D721Med (cell line): ENCODE measurements at regions not wholly inside any gene's neighbourhood (a gene's known extent, or its start where the extent isn't known, plus 50 kb on each side); places are given as distances from the start of the nearest gene placed in this dataset.
"Not testable (repeated sequence)": the region's sequence is repeated elsewhere in the genome, so short reads cannot be mapped to it uniquely, and the experiment has no call there.

ENCODE experiments used
- DNase-seq: peaks from one replicate; pipeline ENCODE4 v3.0.0; 2011; ENCODE audit warnings: low spot score; ENCODE audit not compliant: insufficient read length
- FAIRE-seq: peaks from 2 replicates; lab custom pipeline; 2011; peaks lifted over from hg19 to GRCh38; lab: Jason Lieb, UNC
- CTCF ChIP-seq: IDR thresholded peaks from 2 replicates; pipeline ENCODE4 v1.5.1; 2012; ENCODE audit warnings: mild to moderate bottlenecking, control low read depth; ENCODE audit not compliant: insufficient read depth; ENCODE audit errors: missing control alignments

GRCh38 chr10:131821378-131822012 lies 79.3 kb upstream of the PPP2R2D start:
- FAIRE-seq (no peak), DNase-seq (no peak)
- no peak for TF ChIP-seq CTCF

GRCh38 chr10:131822013-131822691 lies 78.7 kb upstream of the PPP2R2D start:
- FAIRE-seq (no peak), DNase-seq (no peak)
- TF ChIP-seq CTCF, result no peak

- no peak for TF ChIP-seq CTCF
- DNase-seq (no peak), FAIRE-seq (no peak)
Measured at GRCh38 chr10:131822692-131823245, 78.0 kb upstream of the PPP2R2D start.

GRCh38 chr10:131823601-131824099 lies 77.2 kb upstream of the PPP2R2D start:
- FAIRE-seq, DNase-seq: not testable (repeated sequence)

GRCh38 chr10:131824371-131825149 lies 76.2 kb upstream of the PPP2R2D start:
- TF ChIP-seq CTCF, result no peak
- FAIRE-seq (no peak), DNase-seq (no peak)

- no peak for TF ChIP-seq CTCF
- FAIRE-seq, result no peak
- no peak for DNase-seq
Measured at GRCh38 chr10:131825150-131825848, 75.5 kb upstream of the PPP2R2D start.
